WTC11 (cell line): ENCODE measurements at regions not wholly inside any gene's neighbourhood (a gene's known extent, or its start where the extent isn't known, plus 50 kb on each side); places are given as distances from the start of the nearest gene placed in this dataset.

Experiments
- FOXK1 ChIP-seq: sonication (generic); formaldehyde crosslinking; IDR thresholded peaks from 2 replicates; pipeline ENCODE4 v1.8.0; 2022; ENCODE audit warnings: mild to moderate bottlenecking, moderate library complexity, missing genetic modification reagents
- TF ChIP-seq, protein P1 (sequence below): fragments of 200-600 bp; IDR thresholded peaks from 2 replicates; pipeline ENCODE4 v1.8.0; 2022; ENCODE audit warnings: antibody characterized with exemption
- TF ChIP-seq, protein P2 (sequence below): sonication (generic); formaldehyde crosslinking; IDR thresholded peaks from 2 replicates; pipeline ENCODE4 v1.8.1; 2022; ENCODE audit warnings: low read depth, missing genetic modification reagents, borderline replicate concordance

DNA sequence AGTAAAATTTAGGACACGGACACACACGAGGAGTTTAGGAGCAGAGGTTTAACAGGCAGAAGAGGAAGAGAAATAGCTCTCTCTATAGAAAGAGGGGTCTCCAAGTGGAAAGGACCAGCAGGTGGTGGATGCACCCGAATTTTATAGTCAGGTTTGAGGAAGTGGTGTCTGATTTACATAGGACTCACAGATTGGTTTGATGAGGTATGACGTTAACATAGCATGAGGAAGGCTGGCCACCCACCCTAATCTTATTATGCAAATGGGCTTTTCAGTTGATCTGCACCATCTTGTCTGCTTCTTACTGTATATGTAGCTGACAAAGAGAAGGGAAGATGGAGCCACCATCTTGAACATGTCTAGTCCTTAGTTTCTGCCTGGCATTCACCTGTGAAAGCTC is 52.5 kb upstream of the RGS2 start:
- TF ChIP-seq, protein P1, sequence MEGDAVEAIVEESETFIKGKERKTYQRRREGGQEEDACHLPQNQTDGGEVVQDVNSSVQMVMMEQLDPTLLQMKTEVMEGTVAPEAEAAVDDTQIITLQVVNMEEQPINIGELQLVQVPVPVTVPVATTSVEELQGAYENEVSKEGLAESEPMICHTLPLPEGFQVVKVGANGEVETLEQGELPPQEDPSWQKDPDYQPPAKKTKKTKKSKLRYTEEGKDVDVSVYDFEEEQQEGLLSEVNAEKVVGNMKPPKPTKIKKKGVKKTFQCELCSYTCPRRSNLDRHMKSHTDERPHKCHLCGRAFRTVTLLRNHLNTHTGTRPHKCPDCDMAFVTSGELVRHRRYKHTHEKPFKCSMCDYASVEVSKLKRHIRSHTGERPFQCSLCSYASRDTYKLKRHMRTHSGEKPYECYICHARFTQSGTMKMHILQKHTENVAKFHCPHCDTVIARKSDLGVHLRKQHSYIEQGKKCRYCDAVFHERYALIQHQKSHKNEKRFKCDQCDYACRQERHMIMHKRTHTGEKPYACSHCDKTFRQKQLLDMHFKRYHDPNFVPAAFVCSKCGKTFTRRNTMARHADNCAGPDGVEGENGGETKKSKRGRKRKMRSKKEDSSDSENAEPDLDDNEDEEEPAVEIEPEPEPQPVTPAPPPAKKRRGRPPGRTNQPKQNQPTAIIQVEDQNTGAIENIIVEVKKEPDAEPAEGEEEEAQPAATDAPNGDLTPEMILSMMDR: no peak
- no peak for TF ChIP-seq FOXK1 (CRISPR knock-in tag)
- TF ChIP-seq, protein P2, sequence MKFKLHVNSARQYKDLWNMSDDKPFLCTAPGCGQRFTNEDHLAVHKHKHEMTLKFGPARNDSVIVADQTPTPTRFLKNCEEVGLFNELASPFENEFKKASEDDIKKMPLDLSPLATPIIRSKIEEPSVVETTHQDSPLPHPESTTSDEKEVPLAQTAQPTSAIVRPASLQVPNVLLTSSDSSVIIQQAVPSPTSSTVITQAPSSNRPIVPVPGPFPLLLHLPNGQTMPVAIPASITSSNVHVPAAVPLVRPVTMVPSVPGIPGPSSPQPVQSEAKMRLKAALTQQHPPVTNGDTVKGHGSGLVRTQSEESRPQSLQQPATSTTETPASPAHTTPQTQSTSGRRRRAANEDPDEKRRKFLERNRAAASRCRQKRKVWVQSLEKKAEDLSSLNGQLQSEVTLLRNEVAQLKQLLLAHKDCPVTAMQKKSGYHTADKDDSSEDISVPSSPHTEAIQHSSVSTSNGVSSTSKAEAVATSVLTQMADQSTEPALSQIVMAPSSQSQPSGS (CRISPR knock-in tag): no peak
